ENCODE measurements at regions not wholly inside any gene's neighbourhood (a gene's known extent, or its start where the extent isn't known, plus 50 kb on each side); places are given as distances from the start of the nearest gene placed in this dataset.

GRCh38 chr6:87995461-87995860, 52.2 kb upstream of the SPACA1 start:
- H3K36me3 ChIP-seq (ENCODE audit: insufficient read depth, low read length): no peaks in the 10 kb centered on the region
- no peaks in the 10 kb centered on the region for H3K27me3 ChIP-seq (ENCODE audit: low read length)
- H3K9me2 ChIP-seq (replicated peaks; ENCODE audit: insufficient read depth, low read length): no peaks in the 10 kb centered on the region
- H4K20me1 ChIP-seq (ENCODE audit: insufficient read depth, low read depth, low read length): no peaks in the 10 kb centered on the region
- DNase-seq: no peak
- no peaks in the 10 kb centered on the region for H3K9me3 ChIP-seq (ENCODE audit: low read length)
- no peak overlapping the region for H3K9ac ChIP-seq (ENCODE audit: low read length)
- H3K79me2 ChIP-seq (ENCODE audit: low read length): no peaks in the 10 kb centered on the region
- H3K4me3 ChIP-seq (ENCODE audit: low read length): no peak overlapping the region
- H3K4me2 ChIP-seq (ENCODE audit: low read depth, low read length, poor library complexity, severe bottlenecking): no peak overlapping the region
- H3K4me1 ChIP-seq (ENCODE audit: low read length): no peaks in the 10 kb centered on the region; the same call in 1 of the 2 replicates
- H2AFZ ChIP-seq (ENCODE audit: low read length): no peak overlapping the region
- no peak overlapping the region for H3K27ac ChIP-seq (ENCODE audit: low read length)

- no peaks in the 10 kb centered on the region for H3K36me3 ChIP-seq (ENCODE audit: insufficient read depth, low read length)
These were observed 54.3 kb upstream of the SPACA1 start for GRCh38 chr6:87993356-87993755.

GRCh38 chr6:87990871-87991270, 56.8 kb upstream of the SPACA1 start:
- no peak for DNase-seq
- no peaks in the 10 kb centered on the region for H3K9me3 ChIP-seq (ENCODE audit: low read length)
- no peaks in the 10 kb centered on the region for H3K36me3 ChIP-seq (ENCODE audit: insufficient read depth, low read length)
- H3K4me2 ChIP-seq (ENCODE audit: low read depth, low read length, poor library complexity, severe bottlenecking): no peak overlapping the region
- H4K20me1 ChIP-seq (ENCODE audit: insufficient read depth, low read depth, low read length): no peaks in the 10 kb centered on the region
- H3K27me3 ChIP-seq (ENCODE audit: low read length): no peaks in the 10 kb centered on the region
- no peak overlapping the region for H3K9ac ChIP-seq (ENCODE audit: low read length)
- no peaks in the 10 kb centered on the region for H3K9me2 ChIP-seq (replicated peaks; ENCODE audit: insufficient read depth, low read length)
- H2AFZ ChIP-seq (ENCODE audit: low read length): no peak overlapping the region
- no peaks in the 10 kb centered on the region for H3K79me2 ChIP-seq (ENCODE audit: low read length)
- no peak overlapping the region for H3K27ac ChIP-seq (ENCODE audit: low read length)
- no peaks in the 10 kb centered on the region for H3K4me1 ChIP-seq (ENCODE audit: low read length)
- no peak overlapping the region for H3K4me3 ChIP-seq (ENCODE audit: low read length)

More at GRCh38 chr6:87993356-87993755, 54.3 kb upstream of the SPACA1 start:
- no peak overlapping the region for H3K4me3 ChIP-seq (ENCODE audit: low read length)
- no peaks in the 10 kb centered on the region for H3K79me2 ChIP-seq (ENCODE audit: low read length)
- no peak overlapping the region for H3K9ac ChIP-seq (ENCODE audit: low read length)
- H3K27me3 ChIP-seq (ENCODE audit: low read length): no peaks in the 10 kb centered on the region
- H3K9me2 ChIP-seq (replicated peaks; ENCODE audit: insufficient read depth, low read length): no peaks in the 10 kb centered on the region
- no peak overlapping the region for H3K4me2 ChIP-seq (ENCODE audit: low read depth, low read length, poor library complexity, severe bottlenecking)
- no peaks in the 10 kb centered on the region; the same call in 1 of the 2 replicates for H3K4me1 ChIP-seq (ENCODE audit: low read length)
- H2AFZ ChIP-seq (ENCODE audit: low read length): no peak overlapping the region
- H3K27ac ChIP-seq (ENCODE audit: low read length): no peak overlapping the region
- no peaks in the 10 kb centered on the region for H3K9me3 ChIP-seq (ENCODE audit: low read length)
- H4K20me1 ChIP-seq (ENCODE audit: insufficient read depth, low read depth, low read length): no peaks in the 10 kb centered on the region
- no peak for DNase-seq

- no peaks in the 10 kb centered on the region for H4K20me1 ChIP-seq (ENCODE audit: insufficient read depth, low read depth, low read length)
- no peaks in the 10 kb centered on the region for H3K36me3 ChIP-seq (ENCODE audit: insufficient read depth, low read length)
- no peak overlapping the region for H3K27ac ChIP-seq (ENCODE audit: low read length)
- no peaks in the 10 kb centered on the region for H3K27me3 ChIP-seq (ENCODE audit: low read length)
- H3K9ac ChIP-seq (ENCODE audit: low read length): no peak overlapping the region
- no peak overlapping the region for H3K4me2 ChIP-seq (ENCODE audit: low read depth, low read length, poor library complexity, severe bottlenecking)
- no peaks in the 10 kb centered on the region for H3K4me1 ChIP-seq (ENCODE audit: low read length)
- no peaks in the 10 kb centered on the region for H3K9me3 ChIP-seq (ENCODE audit: low read length)
- H3K4me3 ChIP-seq (ENCODE audit: low read length): no peak overlapping the region
- H3K79me2 ChIP-seq (ENCODE audit: low read length): no peaks in the 10 kb centered on the region
- no peak for DNase-seq
- H2AFZ ChIP-seq (ENCODE audit: low read length): no peak overlapping the region
- no peaks in the 10 kb centered on the region for H3K9me2 ChIP-seq (replicated peaks; ENCODE audit: insufficient read depth, low read length)
These were observed 65.5 kb upstream of the SPACA1 start for GRCh38 chr6:87982134-87982533.

GRCh38 chr6:87979737-87980136, 67.9 kb upstream of the SPACA1 start:
- no peaks in the 10 kb centered on the region for H3K79me2 ChIP-seq (ENCODE audit: low read length)
- H3K4me1 ChIP-seq (ENCODE audit: low read length): no peaks in the 10 kb centered on the region
- H3K4me3 ChIP-seq (ENCODE audit: low read length): no peak overlapping the region
- H3K27me3 ChIP-seq (ENCODE audit: low read length): no peaks in the 10 kb centered on the region
- H3K9me2 ChIP-seq (replicated peaks; ENCODE audit: insufficient read depth, low read length): no peaks in the 10 kb centered on the region
- no peak overlapping the region for H3K9ac ChIP-seq (ENCODE audit: low read length)
- no peaks in the 10 kb centered on the region for H4K20me1 ChIP-seq (ENCODE audit: insufficient read depth, low read depth, low read length)
- H3K4me2 ChIP-seq (ENCODE audit: low read depth, low read length, poor library complexity, severe bottlenecking): no peak overlapping the region
- H3K36me3 ChIP-seq (ENCODE audit: insufficient read depth, low read length): no peaks in the 10 kb centered on the region
- no peak for DNase-seq
- no peak overlapping the region for H3K27ac ChIP-seq (ENCODE audit: low read length)
- no peaks in the 10 kb centered on the region for H3K9me3 ChIP-seq (ENCODE audit: low read length)
- H2AFZ ChIP-seq (ENCODE audit: low read length): no peak overlapping the region

GRCh38 chr6:87976616-87977015, 71.0 kb upstream of the SPACA1 start:
- DNase-seq: no peak
- H2AFZ ChIP-seq (ENCODE audit: low read length): no peak overlapping the region
- no peak overlapping the region for H3K4me3 ChIP-seq (ENCODE audit: low read length)
- no peaks in the 10 kb centered on the region for H3K36me3 ChIP-seq (ENCODE audit: insufficient read depth, low read length)
- H4K20me1 ChIP-seq (ENCODE audit: insufficient read depth, low read depth, low read length): no peaks in the 10 kb centered on the region
- no peaks in the 10 kb centered on the region for H3K27me3 ChIP-seq (ENCODE audit: low read length)
- H3K27ac ChIP-seq (ENCODE audit: low read length): no peak overlapping the region
- H3K9ac ChIP-seq (ENCODE audit: low read length): no peak overlapping the region
- H3K4me2 ChIP-seq (ENCODE audit: low read depth, low read length, poor library complexity, severe bottlenecking): no peak overlapping the region
- H3K9me3 ChIP-seq (ENCODE audit: low read length): no peaks in the 10 kb centered on the region
- no peaks in the 10 kb centered on the region for H3K79me2 ChIP-seq (ENCODE audit: low read length)
- no peaks in the 10 kb centered on the region for H3K4me1 ChIP-seq (ENCODE audit: low read length)
- no peaks in the 10 kb centered on the region for H3K9me2 ChIP-seq (replicated peaks; ENCODE audit: insufficient read depth, low read length)

GRCh38 chr6:87975561-87975960, 72.1 kb upstream of the SPACA1 start:
- no peak overlapping the region for H3K4me2 ChIP-seq (ENCODE audit: low read depth, low read length, poor library complexity, severe bottlenecking)
- no peaks in the 10 kb centered on the region for H3K36me3 ChIP-seq (ENCODE audit: insufficient read depth, low read length)
- no peak for DNase-seq
- no peaks in the 10 kb centered on the region for H3K9me3 ChIP-seq (ENCODE audit: low read length)
- H3K4me3 ChIP-seq (ENCODE audit: low read length): no peak overlapping the region
- no peak overlapping the region for H3K9ac ChIP-seq (ENCODE audit: low read length)
- no peak overlapping the region for H3K27ac ChIP-seq (ENCODE audit: low read length)
- no peak overlapping the region for H2AFZ ChIP-seq (ENCODE audit: low read length)
- no peaks in the 10 kb centered on the region for H3K4me1 ChIP-seq (ENCODE audit: low read length)
- H3K79me2 ChIP-seq (ENCODE audit: low read length): no peaks in the 10 kb centered on the region
- no peaks in the 10 kb centered on the region for H4K20me1 ChIP-seq (ENCODE audit: insufficient read depth, low read depth, low read length)
- no peaks in the 10 kb centered on the region for H3K27me3 ChIP-seq (ENCODE audit: low read length)
- H3K9me2 ChIP-seq (replicated peaks; ENCODE audit: insufficient read depth, low read length): no peaks in the 10 kb centered on the region

- no peak overlapping the region for H3K27ac ChIP-seq (ENCODE audit: low read length)
- no peak overlapping the region for H3K9ac ChIP-seq (ENCODE audit: low read length)
- no peak overlapping the region for H3K4me3 ChIP-seq (ENCODE audit: low read length)
These were observed 75.4 kb upstream of the SPACA1 start for GRCh38 chr6:87972279-87972678.

More at GRCh38 chr6:87972279-87972678, 75.4 kb upstream of the SPACA1 start:
- no peaks in the 10 kb centered on the region for H3K9me2 ChIP-seq (replicated peaks; ENCODE audit: insufficient read depth, low read length)
- DNase-seq: no peak
- no peaks in the 10 kb centered on the region for H3K36me3 ChIP-seq (ENCODE audit: insufficient read depth, low read length)
- no peak overlapping the region for H2AFZ ChIP-seq (ENCODE audit: low read length)
- H3K4me2 ChIP-seq (ENCODE audit: low read depth, low read length, poor library complexity, severe bottlenecking): no peak overlapping the region
- H3K27me3 ChIP-seq (ENCODE audit: low read length): no peaks in the 10 kb centered on the region
- no peaks in the 10 kb centered on the region for H3K79me2 ChIP-seq (ENCODE audit: low read length)
- no peaks in the 10 kb centered on the region for H3K9me3 ChIP-seq (ENCODE audit: low read length)
- H4K20me1 ChIP-seq (ENCODE audit: insufficient read depth, low read depth, low read length): no peaks in the 10 kb centered on the region
- H3K4me1 ChIP-seq (ENCODE audit: low read length): peaks cover 10% of the 10 kb centered on the region
